H9 (cell line): ENCODE measurements at regions not wholly inside any gene's neighbourhood (a gene's known extent, or its start where the extent isn't known, plus 50 kb on each side); places are given as distances from the start of the nearest gene placed in this dataset.

Experiments used
- DNase-seq: peaks from one replicate; pipeline ENCODE4 v3.0.0-alpha.2; 2017
- H2AFZ ChIP-seq: one replicate; pipeline ENCODE4 v1.6.1; 2013; ENCODE audit warnings: mild to moderate bottlenecking, low read length, control low read depth, moderate library complexity
- H2AK5ac ChIP-seq: 2 replicates; pipeline ENCODE4 v1.6.1; 2013; ENCODE audit warnings: low read length, control low read depth, mixed read lengths; ENCODE audit not compliant: insufficient read length
- H2BK120ac ChIP-seq: one replicate; pipeline ENCODE4 v1.6.1; 2013; ENCODE audit warnings: low read depth, mild to moderate bottlenecking, low read length, control low read depth, inconsistent platforms; ENCODE audit not compliant: poor library complexity, severe bottlenecking
- H2BK12ac ChIP-seq: 2 replicates; pipeline ENCODE4 v1.6.1; 2013; ENCODE audit warnings: low read length, control low read depth, mixed read lengths, low read depth; ENCODE audit not compliant: insufficient read length
- H2BK15ac ChIP-seq: 2 replicates; pipeline ENCODE4 v1.6.1; 2013; ENCODE audit warnings: low read depth, low read length, control low read depth
- H2BK20ac ChIP-seq: one replicate; pipeline ENCODE4 v1.6.1; 2013; ENCODE audit warnings: low read depth, mild to moderate bottlenecking, low read length, control low read depth, inconsistent platforms; ENCODE audit not compliant: poor library complexity, severe bottlenecking
- H2BK5ac ChIP-seq: 2 replicates; pipeline ENCODE4 v1.6.1; 2013; ENCODE audit warnings: low read length, control low read depth, mixed read lengths; ENCODE audit not compliant: insufficient read length
- H3K14ac ChIP-seq: 2 replicates; pipeline ENCODE4 v1.6.1; 2013; ENCODE audit warnings: low read length, control low read depth; ENCODE audit not compliant: insufficient read depth
- H3K18ac ChIP-seq: 2 replicates; pipeline ENCODE4 v1.6.1; 2013; ENCODE audit warnings: low read depth, mild to moderate bottlenecking, mixed read lengths, low read length, control low read depth; ENCODE audit not compliant: insufficient read length
- H3K23ac ChIP-seq: 2 replicates; pipeline ENCODE4 v1.6.1; 2013; ENCODE audit warnings: low read length, control low read depth, mixed read lengths, low read depth; ENCODE audit not compliant: insufficient read length
- H3K23me2 ChIP-seq: 2 replicates; pipeline ENCODE4 v1.6.1; 2013; ENCODE audit warnings: low read depth, mild to moderate bottlenecking, mixed read lengths, low read length, control low read depth; ENCODE audit not compliant: insufficient read length, poor library complexity, severe bottlenecking
- H3K27ac ChIP-seq: 2 replicates; pipeline ENCODE4 v1.5.1; 2013; ENCODE audit warnings: low read length, control low read depth, mixed read lengths, low read depth; ENCODE audit not compliant: insufficient read length
- H3K27me3 ChIP-seq: 2 replicates; pipeline ENCODE4 v1.6.1; 2013; ENCODE audit warnings: low read length, control low read depth, inconsistent platforms; ENCODE audit not compliant: insufficient read depth
- H3K4ac ChIP-seq: 2 replicates; pipeline ENCODE4 v1.6.1; 2013; ENCODE audit warnings: low read depth, mild to moderate bottlenecking, control low read depth, inconsistent platforms, low read length, moderate library complexity
- H3K4me1 ChIP-seq: 2 replicates; pipeline ENCODE4 v1.6.1; 2013; ENCODE audit warnings: low read length, control low read depth, inconsistent platforms; ENCODE audit not compliant: insufficient read depth
- H3K4me2 ChIP-seq: 2 replicates; pipeline ENCODE4 v1.6.1; 2013; ENCODE audit warnings: low read length, control low read depth, mixed read lengths; ENCODE audit not compliant: insufficient read length, insufficient read depth
- H3K56ac ChIP-seq: 2 replicates; pipeline ENCODE4 v1.6.1; 2013; ENCODE audit warnings: low read depth, mild to moderate bottlenecking, mixed read lengths, low read length, control low read depth; ENCODE audit not compliant: insufficient read length
- H3K79me1 ChIP-seq: 2 replicates; pipeline ENCODE4 v1.6.1; 2013; ENCODE audit warnings: low read depth, mild to moderate bottlenecking, moderate library complexity, low read length, control low read depth, inconsistent platforms; ENCODE audit not compliant: insufficient read depth, poor library complexity, severe bottlenecking
- H3K79me2 ChIP-seq: 2 replicates; pipeline ENCODE4 v1.6.1; 2013; ENCODE audit warnings: low read length, control low read depth, inconsistent platforms; ENCODE audit not compliant: insufficient read depth
- H3K9ac ChIP-seq: 2 replicates; pipeline ENCODE4 v1.6.1; 2013; ENCODE audit warnings: low read length, control low read depth, mixed read lengths; ENCODE audit not compliant: insufficient read length; ENCODE audit errors: extremely low read depth
- H3K9me3 ChIP-seq: one replicate; pipeline ENCODE4 v1.6.1; 2013; ENCODE audit warnings: low read depth, low read length, inconsistent platforms; ENCODE audit not compliant: control insufficient read depth
- H3T11ph ChIP-seq: one replicate; pipeline ENCODE4 v1.6.1; 2013; ENCODE audit warnings: mild to moderate bottlenecking, low read length, control low read depth, inconsistent platforms
- H4K20me1 ChIP-seq: one replicate; pipeline ENCODE4 v1.6.1; 2013; ENCODE audit not compliant: control insufficient read depth, insufficient read length, insufficient read depth
- H4K5ac ChIP-seq: 2 replicates; pipeline ENCODE4 v1.6.1; 2013; ENCODE audit warnings: low read depth, mild to moderate bottlenecking, mixed read lengths, low read length, control low read depth; ENCODE audit not compliant: insufficient read length
- H4K8ac ChIP-seq: replicated peaks from 2 replicates; pipeline ENCODE4 v1.6.1; 2013; ENCODE audit warnings: low read length, control low read depth, mixed read lengths, low read depth; ENCODE audit not compliant: insufficient read length
- H4K91ac ChIP-seq: 2 replicates; pipeline ENCODE4 v1.6.1; 2013; ENCODE audit warnings: low read depth, mild to moderate bottlenecking, moderate library complexity, mixed read lengths, low read length, control low read depth; ENCODE audit not compliant: insufficient read length
- H3K27ac Mint-ChIP-seq, 3 experiments: 2 replicates in 2 of 3; 3 replicates in 1 of 3; pipeline ENCODE4 v1.8.0; 2020 to 2021; ENCODE audit warnings: mixed read lengths in 3 of 3, mild to moderate bottlenecking in 1 of 3, moderate library complexity in 1 of 3
- H3K27me3 Mint-ChIP-seq: 2 replicates; pipeline ENCODE4 v1.8.0; 2021; ENCODE audit warnings: low read depth, mild to moderate bottlenecking, moderate library complexity, mixed read lengths
- H3K36me3 Mint-ChIP-seq, 3 experiments: 2 replicates in 2 of 3; 3 replicates in 1 of 3; pipeline ENCODE4 v1.8.0; 2020 to 2021; ENCODE audit warnings: low read depth in 3 of 3, mixed read lengths in 3 of 3; ENCODE audit not compliant: insufficient read depth in 1 of 3
- H3K4me1 Mint-ChIP-seq, 2 experiments: 2 replicates each; pipeline ENCODE4 v1.8.0; 2020; ENCODE audit warnings: mixed read lengths in 2 of 2
- H3K4me3 Mint-ChIP-seq, 2 experiments: 2 replicates in 1 of 2; 3 replicates in 1 of 2; pipeline ENCODE4 v1.8.0; 2020 to 2021; ENCODE audit warnings: mild to moderate bottlenecking in 2 of 2, mixed read lengths in 2 of 2, moderate library complexity in 1 of 2
- H3K9me3 Mint-ChIP-seq, 2 experiments: 2 replicates in 1 of 2; 3 replicates in 1 of 2; pipeline ENCODE4 v1.8.0; 2020; ENCODE audit warnings: mild to moderate bottlenecking in 2 of 2, mixed read lengths in 2 of 2, moderate library complexity in 1 of 2
- WGBS: extraction: QIAGEN DNeasy Blood & Tissue Kit; methylation state at CpG from one replicate; pipeline ENCODE4 v1.1.7; 2013; ENCODE audit warnings: missing lambda C conversion rate, low lambda C conversion rate, mixed read lengths; ENCODE audit not compliant: insufficient read length; ENCODE audit errors: extremely low coverage; 5-methylcytosine and 5-hydroxymethylcytosine counted together
- TF ChIP-seq, protein P1 (sequence below): fragments of 200-600 bp; sonication (generic); conservative IDR thresholded peaks from 3 replicates; pipeline ENCODE4 v1.8.0; 2021; ENCODE audit warnings: antibody characterized with exemption, mild to moderate bottlenecking

DNA sequence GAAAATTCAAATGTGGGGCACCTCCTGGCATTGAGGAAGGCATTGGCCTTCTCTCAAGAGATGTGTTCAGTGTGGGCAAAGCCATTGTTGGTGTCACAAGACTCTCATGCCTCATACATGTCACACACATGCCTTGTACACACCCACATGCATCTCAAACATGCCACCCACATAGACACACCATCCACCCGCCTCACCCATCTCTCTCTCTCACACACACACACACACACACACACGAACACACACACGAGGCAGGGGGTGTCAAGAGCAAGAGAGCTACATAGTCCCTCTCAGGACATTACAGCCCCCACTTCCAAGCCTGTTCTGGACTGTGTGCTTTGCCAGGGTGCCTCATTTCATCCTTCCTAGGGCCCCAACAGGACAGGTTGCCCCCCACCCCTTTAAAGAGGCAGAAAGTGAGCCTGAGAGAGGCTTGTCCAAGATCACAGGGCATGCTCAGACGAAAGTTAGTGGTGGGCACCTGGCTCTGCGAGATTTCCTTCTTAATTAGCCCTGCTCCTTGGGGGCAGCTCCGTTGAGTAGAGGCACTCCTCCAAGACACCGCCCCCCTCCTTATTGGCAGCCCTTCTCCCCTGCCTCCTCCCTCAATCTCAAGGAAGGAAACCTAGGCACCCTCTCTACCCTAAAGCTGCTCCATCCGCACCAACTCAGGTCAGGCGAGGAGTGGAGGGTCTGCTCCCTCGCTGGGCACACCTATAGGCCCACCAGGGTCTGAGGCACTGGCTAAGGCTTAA, 50.5 kb upstream of the CCDC174 start:
- H3K36me3 Mint-ChIP-seq: peaks cover 0 to 2% (median 0%) of the 10 kb centered on the region in 3 experiments; a peak in 2 of 7 replicates
- no peak for DNase-seq
- no peak overlapping the region for H4K8ac ChIP-seq

More for the DNA sequence above, 50.5 kb upstream of the CCDC174 start:
- H2BK20ac ChIP-seq: no peak overlapping the region
- H2AFZ ChIP-seq: no peak overlapping the region
- Mint-ChIP-seq H3K27me3 (peaks cover 71% of the 10 kb centered on the region), H3K4me3 (no peak overlapping the region; a peak in 1 of 5 replicates), H3K27ac (no peak overlapping the region; a peak in 1 of 7 replicates), H3K4me1 (peaks cover 8 to 16% of the 10 kb centered on the region in 2 experiments; a peak in 3 of 4 replicates), H3K9me3 (peaks cover 3 to 7% of the 10 kb centered on the region in 2 experiments; a peak in 3 of 5 replicates)
- no peak overlapping the region for H3T11ph ChIP-seq
- TF ChIP-seq, protein P1, sequence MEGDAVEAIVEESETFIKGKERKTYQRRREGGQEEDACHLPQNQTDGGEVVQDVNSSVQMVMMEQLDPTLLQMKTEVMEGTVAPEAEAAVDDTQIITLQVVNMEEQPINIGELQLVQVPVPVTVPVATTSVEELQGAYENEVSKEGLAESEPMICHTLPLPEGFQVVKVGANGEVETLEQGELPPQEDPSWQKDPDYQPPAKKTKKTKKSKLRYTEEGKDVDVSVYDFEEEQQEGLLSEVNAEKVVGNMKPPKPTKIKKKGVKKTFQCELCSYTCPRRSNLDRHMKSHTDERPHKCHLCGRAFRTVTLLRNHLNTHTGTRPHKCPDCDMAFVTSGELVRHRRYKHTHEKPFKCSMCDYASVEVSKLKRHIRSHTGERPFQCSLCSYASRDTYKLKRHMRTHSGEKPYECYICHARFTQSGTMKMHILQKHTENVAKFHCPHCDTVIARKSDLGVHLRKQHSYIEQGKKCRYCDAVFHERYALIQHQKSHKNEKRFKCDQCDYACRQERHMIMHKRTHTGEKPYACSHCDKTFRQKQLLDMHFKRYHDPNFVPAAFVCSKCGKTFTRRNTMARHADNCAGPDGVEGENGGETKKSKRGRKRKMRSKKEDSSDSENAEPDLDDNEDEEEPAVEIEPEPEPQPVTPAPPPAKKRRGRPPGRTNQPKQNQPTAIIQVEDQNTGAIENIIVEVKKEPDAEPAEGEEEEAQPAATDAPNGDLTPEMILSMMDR: no peak
- H4K5ac ChIP-seq: no peak overlapping the region
- no peak overlapping the region; the same call in 1 of the 2 replicates for H3K14ac ChIP-seq
- H3K79me1 ChIP-seq: no peaks in the 10 kb centered on the region
- H3K27me3 ChIP-seq: peaks cover 2% of the 10 kb centered on the region; the same call in 1 of the 2 replicates
- H3K27ac ChIP-seq: no peak overlapping the region
- H2BK120ac ChIP-seq: no peak overlapping the region
- no peak overlapping the region for H3K4ac ChIP-seq
- no peaks in the 10 kb centered on the region for H3K79me2 ChIP-seq
- H3K23ac ChIP-seq: no peak overlapping the region
- no peaks in the 10 kb centered on the region for H4K20me1 ChIP-seq
- H3K23me2 ChIP-seq: no peaks in the 10 kb centered on the region
- no peak overlapping the region for H4K91ac ChIP-seq
- H3K18ac ChIP-seq: no peak overlapping the region
- no CpG with 5 or more reads among the region's 10 CpGs for WGBS
- H3K9ac ChIP-seq: no peak overlapping the region
- H3K9me3 ChIP-seq: no peaks in the 10 kb centered on the region
- no peak overlapping the region for H3K4me2 ChIP-seq
- no peak overlapping the region for H3K56ac ChIP-seq
- no peaks in the 10 kb centered on the region for H3K4me1 ChIP-seq
- no peak overlapping the region for H2AK5ac ChIP-seq
- no peak overlapping the region for H2BK12ac ChIP-seq
- H2BK15ac ChIP-seq: no peak overlapping the region
- no peak overlapping the region for H2BK5ac ChIP-seq
